ENCODE measurements at regions not wholly inside any gene's neighbourhood (a gene's known extent, or its start where the extent isn't known, plus 50 kb on each side); places are given as distances from the start of the nearest gene placed in this dataset.

GRCh38 chr2:97355176-97355575 is 234.5 kb downstream of the ANKRD36B start:
- TF ChIP-seq CTCF (IDR thresholded peaks at IDR 0.05; ENCODE audit: extremely low read depth in 1 of 2, insufficient read depth in 1 of 2, low read depth in 1 of 2, low read length in 2 of 2) (no peak), EZH2 (IDR thresholded peaks at IDR 0.05; ENCODE audit: borderline replicate concordance, low read depth, low read length, severe bottlenecking) (no peak), POLR2A (IDR thresholded peaks at IDR 0.05; ENCODE audit: low read depth, low read length) (no peak)
- TF ChIP-seq, protein P1, sequence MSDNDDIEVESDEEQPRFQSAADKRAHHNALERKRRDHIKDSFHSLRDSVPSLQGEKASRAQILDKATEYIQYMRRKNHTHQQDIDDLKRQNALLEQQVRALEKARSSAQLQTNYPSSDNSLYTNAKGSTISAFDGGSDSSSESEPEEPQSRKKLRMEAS (IDR thresholded peaks at IDR 0.05; ENCODE audit: insufficient read depth, insufficient read length), result no peak

Measured in endothelial cell of umbilical vein (primary cell).